Mucosa of descending colon (tissue), 3 donors: ENCODE measurements at regions not wholly inside any gene's neighbourhood (a gene's known extent, or its start where the extent isn't known, plus 50 kb on each side); places are given as distances from the start of the nearest gene placed in this dataset.
A peak's percentile ranks its signal among the peaks of the same experiment; 100 is the strongest.

Experiments used
- ATAC-seq: fragments of 200-7000 bp; cut with Tn5 transposase; one replicate; pipeline ENCODE4 v1.9.1; 2020; ENCODE audit warnings: mild to moderate bottlenecking, moderate library complexity
- DNase-seq, 3 donors: peaks; one replicate each; pipeline ENCODE4 v3.0.0-alpha.2; 2020
- H3K36me3 ChIP-seq: fragments of 200-600 bp; one replicate; pipeline ENCODE4 v1.8.0; 2021; ENCODE audit warnings: low read depth, mild to moderate bottlenecking
- H3K4me1 ChIP-seq: fragments of 200-600 bp; one replicate; pipeline ENCODE4 v1.8.0; 2021; ENCODE audit warnings: low read depth, mild to moderate bottlenecking
- H3K4me3 ChIP-seq: fragments of 200-600 bp; one replicate; pipeline ENCODE4 v1.8.0; 2021; ENCODE audit warnings: mild to moderate bottlenecking
- H3K9me3 ChIP-seq: fragments of 200-600 bp; one replicate; pipeline ENCODE4 v1.8.0; 2021; ENCODE audit warnings: mild to moderate bottlenecking
- CTCF ChIP-seq: fragments of 200-600 bp; IDR thresholded peaks from one replicate; pipeline ENCODE4 v1.8.0; 2022; ENCODE audit warnings: antibody characterized with exemption, mild to moderate bottlenecking
- intact Hi-C, 2 donors: fragments of 100-400 bp; cut with DNase I in 1 of 2; cut with micrococcal nuclease in 1 of 2; formaldehyde crosslinking; loops; one replicate each; pipeline versions ENCODE4 v1.11.0 to v1.11.1; 2022; cut with DNase I, micrococcal nuclease
- donor health status: DM: no; HTN: no; CAD: no; lungs with moderate emphysema.
- donor health status: DM: no; HTN: no; CAD: no.
- donor health status: DM: no; HTN: yes; CAD: no.

GRCh38 chr2:200747668-200748618 lies 63.8 kb upstream of the BZW1 start:
- intact Hi-C loops = no loop called here
- TF ChIP-seq CTCF = no peak
- no peaks in the 10 kb centered on the region for H3K9me3 ChIP-seq

DNA sequence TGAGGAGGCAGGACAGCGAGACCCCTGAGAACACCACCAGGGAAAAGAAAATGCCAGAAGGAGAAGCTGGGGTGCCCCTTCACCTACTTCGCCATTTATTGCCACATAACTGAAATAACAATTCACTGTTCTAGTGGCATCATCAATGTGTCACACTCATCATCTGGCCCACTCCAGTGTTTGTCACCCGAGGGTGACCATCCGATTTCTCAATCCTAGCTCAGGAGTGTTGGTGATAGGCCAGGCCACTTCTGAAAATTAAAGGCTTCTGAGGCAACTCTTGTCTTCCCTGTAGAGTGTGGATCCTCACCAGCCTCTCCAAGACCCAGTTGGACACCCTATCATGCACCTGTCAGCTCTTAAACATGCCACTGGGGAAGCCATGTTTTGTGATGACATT lies 62.9 kb upstream of the BZW1 start:
- Histone ChIP-seq H3K9me3 (no peaks in the 10 kb centered on the region), H3K4me1 (peaks cover 13% of the 10 kb centered on the region), H3K4me3 (no peak overlapping the region), H3K36me3 (no peaks in the 10 kb centered on the region)
- ATAC-seq = no peak
- intact Hi-C loops = no loop called here
- DNase-seq = no peak
- no peak for TF ChIP-seq CTCF

More at GRCh38 chr2:200747668-200748618, 63.8 kb upstream of the BZW1 start:
- Histone ChIP-seq H3K4me3 (no peak overlapping the region), H3K36me3 (no peaks in the 10 kb centered on the region), H3K4me1 (peaks cover 9% of the 10 kb centered on the region)
- ATAC-seq (peak; percentile 71), DNase-seq (peak in 1 of 3 donors; percentile 64)

GRCh38 chr2:200749631-200750322 lies 61.9 kb upstream of the BZW1 start:
- intact Hi-C loops = no loop called here
- Histone ChIP-seq H3K4me3 (no peak overlapping the region), H3K36me3 (no peaks in the 10 kb centered on the region), H3K9me3 (no peaks in the 10 kb centered on the region), H3K4me1 (peaks cover 13% of the 10 kb centered on the region)
- DNase-seq (no peak), ATAC-seq (no peak)
- no peak for TF ChIP-seq CTCF

DNA sequence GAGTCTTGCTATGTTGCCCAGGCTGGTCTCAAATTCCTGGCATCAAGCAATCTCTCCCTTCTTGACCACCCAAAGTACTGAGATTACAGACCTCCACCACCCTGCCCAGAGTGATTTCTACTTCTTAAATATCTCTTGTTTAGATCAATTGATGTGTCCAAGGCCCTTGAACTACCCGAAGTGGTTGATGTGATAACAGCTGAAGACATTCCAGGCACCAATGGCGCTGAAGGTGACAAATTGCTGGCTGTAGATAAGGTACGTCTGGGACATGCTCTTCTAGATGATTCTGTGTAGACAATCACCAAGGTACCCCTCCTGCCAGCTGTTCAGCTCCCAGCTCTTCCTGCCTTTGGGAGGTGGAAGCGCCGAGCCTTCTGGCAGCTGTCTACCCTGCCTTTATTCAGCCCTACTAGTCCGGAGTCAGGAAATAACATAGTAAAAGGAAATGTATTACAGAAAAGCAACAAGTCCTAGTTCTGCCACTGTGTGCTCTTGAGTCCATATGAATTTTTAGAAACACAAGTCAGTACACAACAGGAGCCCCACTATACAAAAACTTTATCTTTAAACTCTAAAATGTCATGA lies 61.3 kb upstream of the BZW1 start:
- ATAC-seq (no peak), DNase-seq (no peak)
- no peak overlapping the region for H3K4me3 ChIP-seq
- no peak for TF ChIP-seq CTCF
- H3K9me3 ChIP-seq = no peaks in the 10 kb centered on the region
- intact Hi-C loops = no loop called here
- peaks cover 13% of the 10 kb centered on the region for H3K4me1 ChIP-seq
- H3K36me3 ChIP-seq = no peaks in the 10 kb centered on the region

DNA sequence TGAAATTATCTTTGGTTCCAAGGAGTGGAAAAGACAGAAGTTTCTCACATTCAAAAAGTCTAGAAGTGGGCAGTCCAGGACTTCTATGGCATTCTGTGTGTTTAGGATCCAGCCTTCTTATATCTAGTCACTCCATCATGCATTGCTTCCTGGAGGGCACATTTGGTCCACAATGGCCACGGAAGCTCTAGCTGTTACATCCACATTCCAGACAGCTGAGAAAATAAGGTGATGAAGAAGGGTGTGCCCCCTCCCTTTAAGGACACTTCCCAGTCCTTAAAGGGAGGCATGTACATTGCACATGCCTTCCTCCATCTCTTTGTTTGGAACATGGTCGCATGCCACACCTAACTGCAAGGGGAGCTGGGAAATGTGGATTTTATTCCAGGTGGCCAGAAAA lies 59.9 kb upstream of the BZW1 start:
- intact Hi-C loops = no loop called here
- Histone ChIP-seq H3K9me3 (no peaks in the 10 kb centered on the region), H3K4me1 (peaks cover 13% of the 10 kb centered on the region), H3K36me3 (no peaks in the 10 kb centered on the region), H3K4me3 (no peak overlapping the region)
- TF ChIP-seq CTCF = no peak
- DNase-seq (no peak), ATAC-seq (no peak)
